ENCODE measurements at regions not wholly inside any gene's neighbourhood (a gene's known extent, or its start where the extent isn't known, plus 50 kb on each side); places are given as distances from the start of the nearest gene placed in this dataset.

GRCh38 chr20:7516621-7517111, 423.6 kb downstream of the HAO1 start:
- TF ChIP-seq POU2F2 (IDR thresholded peaks at IDR 0.05; ENCODE audit: low read depth, low read length) (no peak), TAF1 (IDR thresholded peaks at IDR 0.05; ENCODE audit: low read depth, low read length) (no peak), POLR2AphosphoS5 (IDR thresholded peaks at IDR 0.05; ENCODE audit: low read depth, low read length) (no peak), PAX5 (IDR thresholded peaks at IDR 0.05; ENCODE audit: insufficient read depth, low read length, severe bottlenecking) (no peak), POLR2A (IDR thresholded peaks at IDR 0.05; ENCODE audit: low read depth, low read length) (no peak), SPI1 (IDR thresholded peaks at IDR 0.05; ENCODE audit: low read depth, low read length) (no peak)
- DNase-seq (ENCODE audit: insufficient read length, low spot score): no peak

GRCh38 chr20:7520361-7520760, 419.9 kb downstream of the HAO1 start:
- TF ChIP-seq SPI1 (IDR thresholded peaks at IDR 0.05; ENCODE audit: low read depth, low read length) (no peak), POU2F2 (IDR thresholded peaks at IDR 0.05; ENCODE audit: low read depth, low read length) (no peak), POLR2A (IDR thresholded peaks at IDR 0.05; ENCODE audit: low read depth, low read length) (no peak), POLR2AphosphoS5 (IDR thresholded peaks at IDR 0.05; ENCODE audit: low read depth, low read length) (no peak), TAF1 (IDR thresholded peaks at IDR 0.05; ENCODE audit: low read depth, low read length) (no peak), PAX5 (IDR thresholded peaks at IDR 0.05; ENCODE audit: insufficient read depth, low read length, severe bottlenecking) (no peak)
- FAIRE-seq (no peak), DNase-seq (ENCODE audit: insufficient read length, low spot score) (no peak)

More at GRCh38 chr20:7516621-7517111, 423.6 kb downstream of the HAO1 start:
- FAIRE-seq: no peak

- no peak for TF ChIP-seq PAX5 (IDR thresholded peaks at IDR 0.05; ENCODE audit: insufficient read depth, low read length, severe bottlenecking)
- no peak for TF ChIP-seq POLR2A (IDR thresholded peaks at IDR 0.05; ENCODE audit: low read depth, low read length)
- TF ChIP-seq POLR2AphosphoS5 (IDR thresholded peaks at IDR 0.05; ENCODE audit: low read depth, low read length): no peak
- FAIRE-seq: no peak
- no peak for DNase-seq (ENCODE audit: insufficient read length, low spot score)
Observed at GRCh38 chr20:7523288-7523687, 417.0 kb downstream of the HAO1 start.

DNA sequence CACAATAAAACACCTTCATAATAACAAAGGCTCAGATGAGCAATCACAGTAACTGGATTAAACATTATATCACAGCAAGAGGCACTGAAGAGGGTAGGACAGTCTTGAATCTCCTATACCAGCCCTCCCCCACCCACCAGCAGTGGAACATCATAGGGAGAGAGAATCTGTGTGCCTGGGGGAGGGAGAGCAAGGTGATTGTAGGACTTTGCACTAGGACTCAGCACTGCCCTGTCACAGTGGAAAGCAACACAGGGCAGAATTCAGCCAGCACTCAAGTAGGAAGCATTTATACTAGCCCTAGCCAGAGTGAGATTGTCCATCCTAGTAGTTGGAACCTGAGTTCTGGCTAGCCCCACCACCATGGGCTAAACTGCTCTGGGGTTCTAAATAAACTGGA, 400.2 kb downstream of the HAO1 start:
- DNase-seq (ENCODE audit: insufficient read length, low spot score) (no peak), FAIRE-seq (no peak)
- TF ChIP-seq SPI1 (IDR thresholded peaks at IDR 0.05; ENCODE audit: low read depth, low read length): no peak
- no peak for TF ChIP-seq PAX5 (IDR thresholded peaks at IDR 0.05; ENCODE audit: insufficient read depth, low read length, severe bottlenecking)
- no peak for TF ChIP-seq POU2F2 (IDR thresholded peaks at IDR 0.05; ENCODE audit: low read depth, low read length)
- no peak for TF ChIP-seq POLR2A (IDR thresholded peaks at IDR 0.05; ENCODE audit: low read depth, low read length)
- TF ChIP-seq TAF1 (IDR thresholded peaks at IDR 0.05; ENCODE audit: low read depth, low read length): no peak

GRCh38 chr20:7540923-7541322, 399.3 kb downstream of the HAO1 start:
- TF ChIP-seq POU2F2 (IDR thresholded peaks at IDR 0.05; ENCODE audit: low read depth, low read length) (no peak), POLR2AphosphoS5 (IDR thresholded peaks at IDR 0.05; ENCODE audit: low read depth, low read length) (no peak), SPI1 (IDR thresholded peaks at IDR 0.05; ENCODE audit: low read depth, low read length) (no peak), PAX5 (IDR thresholded peaks at IDR 0.05; ENCODE audit: insufficient read depth, low read length, severe bottlenecking) (no peak), POLR2A (IDR thresholded peaks at IDR 0.05; ENCODE audit: low read depth, low read length) (no peak), TAF1 (IDR thresholded peaks at IDR 0.05; ENCODE audit: low read depth, low read length) (no peak)
- FAIRE-seq (no peak), DNase-seq (ENCODE audit: insufficient read length, low spot score) (no peak)

GRCh38 chr20:7571101-7571500, 369.2 kb downstream of the HAO1 start:
- TF ChIP-seq POU2F2 (IDR thresholded peaks at IDR 0.05; ENCODE audit: low read depth, low read length) (no peak), POLR2A (IDR thresholded peaks at IDR 0.05; ENCODE audit: low read depth, low read length) (no peak), POLR2AphosphoS5 (IDR thresholded peaks at IDR 0.05; ENCODE audit: low read depth, low read length) (no peak), PAX5 (IDR thresholded peaks at IDR 0.05; ENCODE audit: insufficient read depth, low read length, severe bottlenecking) (no peak)
- FAIRE-seq: no peak
- DNase-seq (ENCODE audit: insufficient read length, low spot score): no peak

DNA sequence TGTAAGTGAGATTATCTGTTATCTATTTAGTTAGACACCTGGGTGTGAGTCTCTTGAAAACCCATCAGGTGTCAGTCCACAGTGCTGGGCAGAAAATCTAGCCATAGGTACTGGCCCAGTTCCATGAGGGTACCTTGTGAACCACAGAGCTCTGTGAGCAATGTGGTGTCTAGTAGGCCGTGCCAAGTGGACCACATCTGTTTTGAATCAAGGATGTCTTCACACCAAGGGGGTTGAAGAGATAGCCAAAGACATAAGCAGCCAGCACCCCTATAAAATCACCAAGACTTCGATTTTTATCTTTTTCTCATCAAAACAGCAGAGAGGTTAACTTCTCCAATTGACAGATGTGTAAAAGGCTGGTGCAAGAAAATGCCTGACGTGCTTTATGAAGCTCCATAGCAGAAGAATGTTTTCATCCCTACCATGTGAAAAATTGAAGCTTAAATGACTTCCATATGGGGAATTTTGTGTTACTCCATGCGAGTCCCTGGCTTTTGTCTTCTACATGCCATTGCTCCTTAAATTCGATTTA, 368.7 kb downstream of the HAO1 start:
- no peak for FAIRE-seq
- DNase-seq (ENCODE audit: insufficient read length, low spot score): no peak
- no peak for TF ChIP-seq SPI1 (IDR thresholded peaks at IDR 0.05; ENCODE audit: low read depth, low read length)
- TF ChIP-seq PAX5 (IDR thresholded peaks at IDR 0.05; ENCODE audit: insufficient read depth, low read length, severe bottlenecking): no peak
- TF ChIP-seq TAF1 (IDR thresholded peaks at IDR 0.05; ENCODE audit: low read depth, low read length): no peak
- TF ChIP-seq POU2F2 (IDR thresholded peaks at IDR 0.05; ENCODE audit: low read depth, low read length): no peak
- no peak for TF ChIP-seq POLR2AphosphoS5 (IDR thresholded peaks at IDR 0.05; ENCODE audit: low read depth, low read length)
- TF ChIP-seq POLR2A (IDR thresholded peaks at IDR 0.05; ENCODE audit: low read depth, low read length): no peak

DNA sequence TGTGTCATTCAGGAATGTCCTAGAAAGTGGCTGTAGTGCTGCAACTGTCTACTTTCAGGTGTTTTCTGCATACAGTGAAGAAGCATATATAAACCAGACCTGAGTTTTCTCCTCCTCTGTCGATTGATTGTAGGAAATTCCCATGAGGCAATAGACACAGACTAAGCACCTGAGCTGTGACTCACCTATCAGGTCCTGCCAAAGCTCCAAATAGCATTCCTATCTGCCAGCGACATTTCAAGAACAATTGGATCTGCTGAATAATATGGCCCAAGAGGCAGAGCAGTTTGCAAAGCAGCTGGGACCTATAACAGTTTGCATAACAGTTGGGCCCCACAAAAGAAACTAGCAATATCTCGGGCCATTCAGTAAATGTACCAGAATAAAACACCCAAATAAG, 360.4 kb downstream of the HAO1 start:
- TF ChIP-seq PAX5 (IDR thresholded peaks at IDR 0.05; ENCODE audit: insufficient read depth, low read length, severe bottlenecking): no peak
- no peak for TF ChIP-seq POLR2AphosphoS5 (IDR thresholded peaks at IDR 0.05; ENCODE audit: low read depth, low read length)
- TF ChIP-seq POU2F2 (IDR thresholded peaks at IDR 0.05; ENCODE audit: low read depth, low read length): no peak
- TF ChIP-seq SPI1 (IDR thresholded peaks at IDR 0.05; ENCODE audit: low read depth, low read length): no peak
- TF ChIP-seq TAF1 (IDR thresholded peaks at IDR 0.05; ENCODE audit: low read depth, low read length): no peak
- TF ChIP-seq POLR2A (IDR thresholded peaks at IDR 0.05; ENCODE audit: low read depth, low read length): no peak

GRCh38 chr20:7585126-7585679, 355.1 kb downstream of the HAO1 start:
- no peak for FAIRE-seq
- TF ChIP-seq TAF1 (IDR thresholded peaks at IDR 0.05; ENCODE audit: low read depth, low read length) (no peak), POLR2A (IDR thresholded peaks at IDR 0.05; ENCODE audit: low read depth, low read length) (no peak)
- no peak for DNase-seq (ENCODE audit: insufficient read length, low spot score)

More for the DNA sequence above, 360.4 kb downstream of the HAO1 start:
- no peak for FAIRE-seq
- DNase-seq (ENCODE audit: insufficient read length, low spot score): no peak

DNA sequence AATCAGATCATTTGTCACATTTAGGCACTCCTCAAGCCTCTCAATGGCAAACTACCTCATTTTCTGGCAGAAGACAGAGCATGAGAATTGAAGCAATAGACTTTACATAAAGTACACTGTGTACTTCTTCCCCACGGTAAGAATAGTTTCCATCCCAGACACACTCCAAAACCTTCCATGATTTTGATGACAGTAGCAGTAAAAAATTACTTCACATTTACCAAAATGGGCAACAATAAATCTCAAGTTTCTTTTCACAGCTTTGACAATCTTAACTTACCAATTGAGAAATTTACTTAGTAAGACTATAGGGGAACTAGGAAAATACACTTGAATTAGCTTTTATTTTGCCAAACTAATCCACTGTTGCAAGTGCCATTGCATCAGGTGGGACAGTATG, 353.8 kb downstream of the HAO1 start:
- no peak for TF ChIP-seq POU2F2 (IDR thresholded peaks at IDR 0.05; ENCODE audit: low read depth, low read length)
- TF ChIP-seq TAF1 (IDR thresholded peaks at IDR 0.05; ENCODE audit: low read depth, low read length): no peak
- no peak for TF ChIP-seq POLR2A (IDR thresholded peaks at IDR 0.05; ENCODE audit: low read depth, low read length)
- TF ChIP-seq POLR2AphosphoS5 (IDR thresholded peaks at IDR 0.05; ENCODE audit: low read depth, low read length): no peak
- no peak for TF ChIP-seq SPI1 (IDR thresholded peaks at IDR 0.05; ENCODE audit: low read depth, low read length)
- DNase-seq (ENCODE audit: insufficient read length, low spot score) (no peak), FAIRE-seq (no peak)

All from GM12891 (cell line).